ENCODE measurements at regions not wholly inside any gene's neighbourhood (a gene's known extent, or its start where the extent isn't known, plus 50 kb on each side); places are given as distances from the start of the nearest gene placed in this dataset.
"Not testable (repeated sequence)": the region's sequence is repeated elsewhere in the genome, so short reads cannot be mapped to it uniquely, and the experiment has no call there.

DNA sequence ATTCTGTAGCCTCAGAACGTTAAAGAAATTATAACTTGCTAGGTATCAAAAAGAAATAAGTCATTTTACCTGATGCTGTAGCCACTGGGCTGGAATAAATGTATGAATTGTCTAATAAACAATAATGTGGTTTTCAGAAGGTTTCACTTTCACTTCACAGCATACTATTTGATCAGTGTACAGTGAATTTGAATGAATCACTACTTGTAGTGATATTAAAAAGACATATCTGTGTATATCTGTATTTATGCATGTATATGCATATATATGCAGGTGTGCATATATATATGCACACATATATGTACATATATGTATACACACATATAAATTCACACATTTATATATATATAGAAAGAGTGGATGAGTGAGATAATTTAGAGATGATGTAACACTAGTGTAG lies 440.0 kb upstream of the PCDH10 start:
- DNase-seq = no peak

DNA sequence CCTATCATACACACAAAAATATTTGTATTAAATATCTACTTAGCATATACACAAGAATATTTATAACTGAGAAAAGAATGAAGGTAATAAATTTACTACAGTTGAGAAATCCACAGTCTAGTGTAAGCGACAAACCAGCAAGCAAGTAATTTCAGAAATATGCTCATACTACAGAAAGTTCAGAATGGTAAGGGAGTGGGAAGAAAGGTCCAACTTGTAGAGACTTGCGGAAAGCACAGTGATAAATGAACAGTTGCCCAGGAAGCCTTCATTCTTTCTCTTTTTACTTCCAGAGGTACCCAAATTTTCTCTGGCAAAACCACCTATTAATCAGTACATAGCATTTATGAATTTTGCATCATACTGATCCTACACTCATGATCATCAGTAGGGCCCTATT lies 438.1 kb upstream of the PCDH10 start:
- DNase-seq = no peak

DNA sequence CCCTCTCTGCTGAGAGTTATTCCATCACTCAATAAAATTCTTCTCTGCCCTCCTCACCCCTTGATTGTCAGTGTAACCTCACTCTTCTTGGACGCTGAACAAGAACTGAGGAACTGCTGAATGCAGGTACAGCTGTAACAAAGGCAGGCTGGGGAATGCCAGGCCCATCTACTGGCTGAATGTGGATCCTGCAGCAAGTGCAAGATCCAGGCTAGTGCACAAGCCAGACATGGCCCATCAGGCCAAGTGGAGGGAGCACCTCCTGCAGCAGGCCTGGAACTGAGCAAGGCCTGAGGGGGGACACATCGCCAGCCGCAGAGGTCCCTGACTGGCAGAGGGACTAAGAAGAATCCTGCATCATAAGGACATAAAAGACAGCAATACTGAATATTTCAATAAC lies 411.8 kb upstream of the PCDH10 start:
- DNase-seq = no peak

DNA sequence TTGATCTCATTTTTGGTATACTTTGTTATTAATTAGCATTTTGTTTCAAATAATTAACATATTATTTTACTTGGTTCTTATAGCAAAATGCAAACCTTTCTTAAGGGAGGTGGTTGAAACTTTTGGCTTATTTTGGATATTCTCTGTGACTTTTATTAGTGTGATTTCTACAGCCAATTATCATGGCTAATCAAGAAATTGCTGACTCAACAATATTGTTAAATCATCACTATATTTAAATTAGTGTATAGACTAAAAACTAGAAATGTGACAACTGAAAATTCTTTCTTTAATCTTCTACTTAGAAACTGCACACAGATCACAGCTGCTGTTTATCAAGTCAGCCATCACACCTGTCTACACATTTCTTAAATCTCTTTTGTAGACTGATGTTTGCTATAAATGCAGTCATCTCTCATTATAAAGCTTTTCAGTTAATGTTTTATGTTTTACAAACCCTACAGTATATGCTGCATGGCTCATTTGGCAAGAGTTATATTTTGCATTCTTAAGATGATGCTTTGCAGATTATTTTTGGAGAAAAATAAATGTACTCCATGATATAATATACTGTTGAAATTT lies 389.8 kb upstream of the PCDH10 start:
- DNase-seq = no peak

DNA sequence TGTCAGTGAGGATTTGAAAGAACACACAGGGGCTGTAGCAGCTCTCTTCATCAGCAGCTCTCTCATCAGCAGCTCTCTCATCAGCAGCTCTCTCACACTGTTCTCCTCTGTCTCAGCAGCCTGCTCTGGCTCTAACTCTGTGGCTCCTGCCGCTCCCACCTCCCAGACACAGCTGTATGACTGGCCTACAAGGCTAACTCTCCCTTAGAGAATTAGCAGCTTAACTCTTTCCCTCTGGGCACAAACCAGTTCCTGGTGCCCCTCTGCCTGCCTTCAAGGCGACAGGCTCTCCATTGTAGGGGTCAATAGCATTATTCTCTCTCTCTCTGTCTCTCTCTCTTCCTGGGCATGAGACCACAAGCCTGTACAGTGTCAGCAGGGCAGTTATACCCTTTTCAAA lies 385.6 kb upstream of the PCDH10 start:
- no peak for DNase-seq

DNA sequence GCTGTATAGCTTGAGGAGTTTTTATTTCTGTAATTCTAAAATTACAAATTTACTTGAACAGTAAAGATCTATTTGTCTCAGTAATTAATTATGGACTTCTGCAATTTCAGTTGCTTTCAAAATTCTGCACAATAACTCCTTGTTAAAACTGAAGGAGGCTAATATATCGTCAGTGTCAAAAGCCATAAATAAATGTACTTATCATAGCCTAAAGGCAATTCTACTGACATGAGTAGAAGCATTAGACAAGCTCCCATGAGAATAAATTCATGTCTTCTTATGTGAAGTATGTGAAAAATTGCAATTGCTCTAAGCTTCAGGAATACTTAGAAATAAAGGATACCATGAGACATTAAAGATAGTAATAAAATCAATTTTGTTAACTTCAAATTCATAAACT lies 381.2 kb upstream of the PCDH10 start:
- no peak for DNase-seq

DNA sequence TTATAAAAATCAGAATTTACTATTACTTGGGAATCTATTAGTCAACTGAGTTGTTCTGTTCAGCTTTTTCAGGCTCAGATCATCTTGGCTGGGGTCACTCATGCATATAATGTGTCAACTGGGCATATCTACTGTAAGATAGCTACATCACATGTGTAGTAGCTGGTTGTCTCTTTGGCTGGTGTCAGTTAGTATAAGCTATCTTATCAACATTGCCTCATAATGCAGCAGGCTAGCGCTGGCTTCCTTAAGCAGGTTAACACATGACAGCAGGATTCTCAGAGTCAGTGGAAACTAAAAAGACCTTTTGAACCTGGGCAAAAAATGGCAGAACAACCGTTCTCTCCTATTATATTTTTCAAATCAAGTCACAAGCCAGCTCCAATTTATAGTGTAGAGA lies 378.3 kb upstream of the PCDH10 start:
- no peak for DNase-seq

DNA sequence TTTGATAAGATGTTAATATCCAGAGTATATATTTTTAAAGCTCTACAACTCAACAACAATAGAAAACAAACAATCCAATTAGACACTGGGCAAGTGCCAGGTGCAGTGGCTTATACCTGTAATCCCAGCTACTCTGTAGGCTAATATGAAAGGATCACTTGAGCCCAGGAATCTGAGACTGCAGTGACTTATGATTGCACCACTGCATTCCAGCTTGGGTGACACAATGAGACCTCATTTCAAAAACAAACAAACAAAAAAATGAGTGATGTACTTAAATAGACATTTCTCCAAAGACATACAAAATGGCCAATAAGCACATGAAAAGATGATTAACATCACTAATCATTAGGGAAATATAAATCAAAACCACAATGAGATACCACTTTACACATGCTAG lies 356.8 kb upstream of the PCDH10 start:
- DNase-seq = no peak

DNA sequence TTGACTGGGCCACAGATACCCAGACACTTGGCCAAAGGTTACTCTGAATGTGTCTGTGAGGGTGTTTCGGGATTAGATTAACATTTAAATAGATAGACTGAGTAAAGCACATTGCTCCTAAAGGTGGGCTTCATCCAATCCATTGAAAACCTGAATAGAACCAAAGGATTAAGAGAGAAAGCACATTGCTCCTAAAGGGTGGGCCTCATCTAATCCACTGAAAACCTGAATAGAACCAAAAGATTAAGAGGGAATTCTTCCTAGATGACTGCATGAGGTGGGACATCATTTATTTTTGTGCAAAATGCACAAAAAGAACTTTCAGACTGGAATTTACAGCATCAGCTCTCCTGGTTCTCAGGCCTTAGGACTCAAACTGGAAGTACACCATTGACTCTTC lies 351.2 kb upstream of the PCDH10 start:
- no peak for DNase-seq

DNA sequence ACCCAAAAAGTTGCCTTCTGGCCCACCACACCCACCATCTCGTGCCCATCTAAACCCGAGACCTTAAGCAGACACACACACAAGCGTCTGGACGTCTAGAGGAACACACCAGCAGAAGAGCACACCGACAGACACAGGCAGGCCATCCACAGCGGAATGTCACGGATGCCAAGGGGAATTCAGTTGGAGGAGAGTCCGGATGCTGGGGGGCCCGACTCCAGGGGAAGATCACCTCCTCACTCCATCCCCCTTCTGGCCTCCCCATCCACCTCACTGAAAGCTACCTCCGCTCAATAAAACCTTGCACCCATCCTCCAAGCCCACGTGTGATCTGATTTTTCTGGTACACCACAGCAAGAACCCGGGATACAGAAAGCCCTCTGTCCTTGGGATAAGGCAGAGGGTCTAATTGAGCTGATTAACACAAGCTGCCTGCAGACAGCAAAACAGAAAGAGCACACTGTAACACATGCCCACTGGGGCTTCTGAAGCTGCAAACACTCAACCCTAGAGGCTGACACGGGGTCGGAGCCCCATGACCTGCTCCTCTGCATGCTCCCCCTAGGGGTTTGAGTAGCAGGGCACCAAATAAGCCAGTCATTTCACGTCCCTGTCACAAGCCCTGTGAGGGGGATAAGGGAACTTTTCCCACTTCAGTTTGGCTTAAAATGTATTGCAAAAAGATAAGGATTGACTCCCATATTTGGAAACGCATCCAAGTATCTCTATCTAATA lies 339.6 kb upstream of the PCDH10 start:
- no peak for DNase-seq

DNA sequence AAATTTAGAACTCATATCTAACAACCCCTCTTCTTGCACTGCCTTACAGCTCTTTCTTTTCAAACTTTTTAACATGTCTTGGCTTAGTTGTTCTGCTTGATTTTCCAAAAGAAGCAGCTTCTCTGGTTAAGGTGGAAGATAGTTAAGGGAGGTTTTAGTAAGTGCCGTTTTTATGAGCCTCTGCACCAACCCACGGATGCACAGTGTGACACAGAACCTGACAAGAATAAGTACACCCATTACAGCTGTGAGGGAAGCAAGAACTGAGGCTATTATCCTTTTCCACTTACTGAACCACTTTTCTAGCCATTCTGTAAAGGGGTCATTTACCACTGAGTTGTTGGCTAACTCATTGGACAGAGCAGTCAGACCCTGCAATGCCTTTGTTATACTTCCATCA lies 336.0 kb upstream of the PCDH10 start:
- DNase-seq = not testable (repeated sequence)

DNA sequence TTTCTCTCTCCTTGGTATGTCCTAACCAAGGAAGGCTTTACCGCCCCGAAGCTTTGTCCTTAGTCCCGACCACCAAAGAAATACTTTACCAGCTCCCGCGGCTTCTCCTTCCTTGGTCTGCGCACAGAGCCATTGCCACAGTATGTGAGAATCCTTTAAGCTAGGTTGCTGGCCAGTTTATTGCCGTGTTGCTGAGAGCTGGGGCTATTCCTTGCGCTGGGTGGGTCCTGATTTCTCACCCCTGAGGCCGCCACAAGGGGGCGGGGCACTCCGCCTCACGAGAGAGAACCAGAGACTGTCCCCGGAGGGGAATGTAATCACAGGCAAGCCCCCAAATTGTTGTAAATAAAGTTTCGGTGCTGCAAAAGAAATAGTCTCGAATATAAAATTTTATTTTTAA lies 331.0 kb upstream of the PCDH10 start:
- DNase-seq = no peak

DNA sequence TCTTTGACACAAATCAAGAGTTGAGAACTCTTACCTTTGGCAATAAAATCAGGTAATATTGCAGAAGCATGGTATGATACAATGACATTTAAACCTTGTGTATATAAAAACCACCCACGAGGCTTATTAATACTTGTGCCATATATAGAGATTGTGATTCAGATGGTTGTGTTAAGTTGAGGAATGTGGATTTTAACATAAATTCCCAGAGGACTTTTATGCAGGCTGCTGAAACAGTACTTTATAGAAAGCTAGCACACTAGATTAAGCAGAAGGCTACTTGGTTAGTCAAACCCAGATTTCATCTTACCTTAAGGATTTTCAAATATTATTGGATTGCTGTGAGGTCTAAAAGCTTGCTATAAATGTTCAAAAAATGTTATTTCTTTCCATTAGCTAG lies 325.7 kb upstream of the PCDH10 start:
- no peak for DNase-seq

DNA sequence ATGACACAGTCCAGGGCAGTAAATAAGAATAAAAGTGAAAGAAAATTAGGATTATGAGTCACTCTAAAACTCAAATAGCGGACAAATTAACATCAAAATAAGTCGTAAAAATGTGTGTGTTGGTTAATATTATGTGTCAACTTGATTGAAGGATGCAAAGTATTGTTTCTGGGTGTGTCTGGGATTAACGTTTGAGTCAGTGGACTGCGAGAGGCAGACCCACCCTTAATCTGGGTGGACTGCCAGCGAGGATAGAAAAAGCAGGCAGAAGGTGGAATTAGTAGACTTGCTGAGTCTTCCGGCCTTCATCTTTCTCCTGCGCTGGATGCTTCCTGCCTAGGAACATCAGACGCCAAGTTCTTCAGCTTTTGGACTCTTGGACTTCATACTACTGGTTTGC lies 324.3 kb upstream of the PCDH10 start:
- no peak for DNase-seq

DNA sequence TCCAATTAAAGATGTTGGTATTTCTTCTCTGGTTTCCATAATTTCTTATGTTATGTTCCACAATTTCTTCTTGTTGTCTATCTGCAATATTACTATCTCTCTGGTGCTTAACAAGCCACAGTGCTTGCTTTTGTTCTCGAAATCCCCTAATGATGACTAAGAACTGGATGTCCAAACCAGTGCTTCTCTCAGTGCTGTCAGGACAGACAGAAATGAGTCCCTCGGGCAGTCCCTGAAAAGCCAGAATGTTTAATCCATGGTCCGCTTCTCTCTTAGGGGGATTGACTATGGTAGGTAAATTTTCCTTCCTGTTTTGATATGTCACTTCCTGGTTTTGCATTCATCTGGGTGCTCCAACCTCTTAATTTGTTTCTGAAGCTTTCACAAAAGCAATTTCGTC lies 321.6 kb upstream of the PCDH10 start:
- DNase-seq = no peak

DNA sequence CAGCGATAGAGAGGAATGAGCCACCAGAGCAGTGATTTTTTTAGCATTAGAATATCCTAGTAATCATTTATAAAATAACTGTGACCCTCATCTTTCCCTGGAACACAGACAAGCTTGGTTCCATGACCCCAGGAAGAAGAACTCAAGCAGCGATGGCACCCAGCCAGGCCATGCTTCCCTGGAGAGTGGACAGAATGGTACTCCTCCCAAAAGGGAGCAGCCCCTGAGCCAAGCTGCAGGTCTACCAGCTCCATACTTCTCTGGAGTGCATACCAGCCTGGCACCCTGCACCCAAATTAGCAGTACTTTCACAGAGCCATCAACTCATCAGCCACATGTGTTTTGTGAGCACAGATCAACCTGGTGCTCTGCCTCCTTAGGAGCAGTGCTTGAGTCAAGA lies 310.9 kb upstream of the PCDH10 start:
- DNase-seq = no peak

DNA sequence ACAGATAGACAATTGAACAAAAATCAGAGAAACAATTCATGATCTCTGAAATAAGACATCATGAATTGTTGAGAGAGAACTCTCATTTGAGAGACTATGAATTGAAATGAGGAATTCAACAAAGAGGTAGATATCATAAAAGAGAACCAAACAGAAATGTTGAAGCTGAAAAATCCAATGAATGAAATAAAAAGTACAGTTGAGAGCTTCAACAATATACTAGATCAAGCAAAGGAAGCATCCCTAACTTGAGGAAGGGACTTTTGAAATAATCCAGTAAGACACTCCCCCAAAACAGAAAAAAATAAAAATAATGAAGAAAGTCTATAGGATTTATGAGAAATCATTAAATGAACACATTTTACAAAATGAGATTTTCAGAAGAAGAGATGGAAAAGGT lies 310.0 kb upstream of the PCDH10 start:
- DNase-seq = no peak

DNA sequence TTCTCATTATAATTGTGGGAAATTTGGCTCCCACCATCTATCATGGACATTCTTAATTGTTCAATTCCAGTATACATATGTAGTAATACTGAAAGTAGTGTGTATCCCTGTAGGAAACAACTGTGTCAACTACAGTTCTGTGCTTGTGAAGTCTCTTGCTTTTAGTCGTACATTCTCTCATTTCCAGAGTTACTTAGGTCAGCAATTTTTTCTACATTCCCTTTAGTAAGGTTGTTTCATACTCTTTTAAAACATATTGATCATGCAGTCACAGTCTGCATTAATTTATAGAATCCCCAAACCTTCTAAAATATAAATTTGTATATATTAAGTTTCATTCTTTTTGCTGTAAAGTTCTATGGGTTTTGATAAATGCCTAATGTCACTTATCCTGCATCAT lies 289.2 kb upstream of the PCDH10 start:
- no peak for DNase-seq

DNA sequence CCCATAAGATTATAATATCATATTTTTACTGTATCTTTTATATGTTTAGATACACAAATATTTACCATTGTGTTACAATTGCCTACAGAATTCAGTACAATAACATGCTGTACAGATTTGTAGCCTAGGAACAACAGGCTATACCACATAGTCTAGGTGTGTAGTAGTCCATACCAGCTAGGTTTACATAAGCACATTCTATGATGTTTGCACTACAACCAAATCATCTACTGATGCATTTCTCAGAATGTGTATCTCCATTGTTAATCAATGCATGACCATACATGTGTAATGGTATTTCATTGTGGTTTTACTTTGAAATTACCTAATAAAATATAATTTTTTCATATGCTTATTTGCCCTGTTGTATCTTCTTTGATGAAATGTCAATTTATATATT lies 288.1 kb upstream of the PCDH10 start:
- no peak for DNase-seq

DNA sequence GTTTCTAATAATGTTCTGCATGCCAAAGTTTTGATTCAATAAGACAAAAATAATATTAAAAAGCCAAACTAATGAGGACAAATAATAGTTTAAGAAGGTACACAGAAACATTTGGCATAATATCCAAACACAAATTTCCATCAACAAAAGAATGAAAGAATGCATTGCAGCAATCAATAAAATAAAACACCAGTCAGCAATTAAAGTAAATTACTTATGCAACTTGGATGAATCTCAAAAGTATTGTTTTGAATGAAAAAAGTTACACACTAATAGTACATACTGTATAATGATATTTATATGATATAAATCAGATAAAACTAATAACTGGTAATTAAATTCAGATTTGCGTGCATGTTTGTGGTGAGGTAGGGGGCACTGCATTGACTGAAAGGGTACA lies 285.5 kb upstream of the PCDH10 start:
- DNase-seq = no peak

DNA sequence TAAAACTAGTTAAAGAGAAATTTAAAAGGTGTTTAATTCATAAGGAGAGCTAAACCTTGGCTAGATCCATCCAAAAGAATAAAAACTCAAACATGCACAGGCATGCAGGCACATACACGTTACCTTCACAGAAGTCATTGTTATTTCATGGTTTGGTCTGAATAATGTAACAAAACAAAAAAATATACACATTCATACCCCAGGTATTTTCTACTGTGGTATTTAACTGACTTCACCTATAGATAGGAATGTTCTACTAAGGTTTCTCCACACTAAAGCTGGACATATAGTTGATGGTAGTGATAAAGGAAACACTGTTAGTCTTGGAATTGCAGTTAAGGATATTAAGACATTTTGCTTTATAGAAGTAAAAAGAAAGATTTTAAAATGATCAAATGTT lies 283.6 kb upstream of the PCDH10 start:
- no peak for DNase-seq

DNA sequence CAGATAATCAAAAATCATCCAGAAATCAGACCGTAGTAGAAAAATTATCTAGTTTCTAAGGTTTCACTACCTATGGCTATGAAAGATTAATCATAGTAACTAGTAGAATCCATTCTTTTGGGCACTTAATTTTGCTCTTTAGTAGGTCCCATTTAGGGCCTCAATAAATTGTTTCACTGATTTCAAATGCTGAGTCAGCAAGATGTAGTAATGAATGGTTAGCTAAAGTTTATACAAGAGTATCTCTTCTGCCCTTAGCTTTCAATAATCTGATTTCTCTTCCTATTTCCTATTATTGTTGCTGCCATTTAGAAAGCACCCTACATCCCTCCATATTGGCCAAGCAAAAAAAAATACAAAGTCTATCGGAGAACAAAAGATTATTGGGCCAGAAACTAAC lies 283.2 kb upstream of the PCDH10 start:
- DNase-seq = no peak

DNA sequence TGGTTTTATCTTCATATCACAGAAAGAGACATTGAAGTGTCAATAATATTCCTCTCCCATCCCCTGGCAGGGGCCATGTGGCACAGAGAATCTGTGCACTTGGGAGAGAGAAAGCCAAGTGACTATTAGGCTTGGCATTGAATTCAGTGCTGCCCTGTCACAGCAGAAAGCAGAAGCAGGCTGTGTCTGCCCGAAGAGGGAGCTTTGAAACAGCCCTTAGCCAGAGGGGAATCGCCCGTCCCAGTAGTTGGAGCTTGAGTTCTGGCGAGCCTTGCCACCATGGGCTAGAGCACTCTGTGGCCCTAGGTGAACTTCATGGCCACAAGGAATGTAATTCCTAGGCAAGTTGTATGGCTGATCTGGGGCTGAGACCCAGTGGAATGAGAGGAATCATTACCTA lies 282.5 kb upstream of the PCDH10 start:
- DNase-seq = no peak

DNA sequence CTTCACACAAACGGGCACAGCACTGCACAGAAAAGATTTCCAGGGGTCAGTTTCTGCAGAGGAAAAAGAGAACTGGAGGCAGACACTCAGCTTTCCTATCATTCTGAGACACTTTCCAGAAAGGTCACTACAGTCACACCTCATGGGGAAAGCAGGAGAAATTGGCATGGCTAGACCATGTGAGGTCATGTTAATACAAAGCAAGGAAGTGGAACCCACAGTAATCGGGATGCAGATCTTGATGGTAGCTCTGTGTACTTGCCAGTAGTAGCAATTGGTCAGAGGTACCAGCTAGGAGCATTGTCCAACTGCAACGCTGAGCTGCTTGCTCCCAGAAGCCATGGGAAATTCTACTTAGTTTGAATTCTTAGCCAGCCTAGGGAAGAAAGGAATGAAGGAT lies 255.3 kb upstream of the PCDH10 start:
- no peak for DNase-seq

DNA sequence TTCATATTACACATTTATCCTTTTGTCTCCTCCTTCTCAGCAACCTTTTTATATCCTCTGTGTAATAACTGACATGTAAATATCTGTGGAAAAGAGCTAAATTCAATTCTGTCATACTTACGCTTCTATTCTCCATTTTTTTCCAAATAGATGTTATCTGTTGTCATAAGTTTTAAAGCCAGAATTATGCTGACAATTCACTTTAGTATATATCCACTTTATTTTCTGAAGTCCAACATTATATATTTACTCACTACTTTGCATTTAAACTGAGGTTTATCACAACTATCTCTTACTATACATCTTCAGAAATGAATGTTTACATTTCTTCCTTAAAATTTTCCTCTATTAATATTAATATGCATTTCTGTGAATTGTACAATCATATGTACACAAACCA lies 247.9 kb upstream of the PCDH10 start:
- DNase-seq = no peak
